AG10803 (cell line): ENCODE measurements at regions not wholly inside any gene's neighbourhood (a gene's known extent, or its start where the extent isn't known, plus 50 kb on each side); places are given as distances from the start of the nearest gene placed in this dataset.

ENCODE experiments used
- DNase-seq: peaks from one replicate; pipeline ENCODE4 v3.0.0; 2010; ENCODE audit warnings: low read depth
- H3K4me3 ChIP-seq: 2 replicates; pipeline ENCODE4 v1.5.1; 2011; ENCODE audit warnings: mild to moderate bottlenecking, low read length, control low read depth
- TF ChIP-seq, protein P1 (sequence below): conservative IDR thresholded peaks from 2 replicates; pipeline ENCODE4 v1.5.1; 2011; ENCODE audit warnings: mild to moderate bottlenecking, low read length, control low read depth, inconsistent platforms

DNA sequence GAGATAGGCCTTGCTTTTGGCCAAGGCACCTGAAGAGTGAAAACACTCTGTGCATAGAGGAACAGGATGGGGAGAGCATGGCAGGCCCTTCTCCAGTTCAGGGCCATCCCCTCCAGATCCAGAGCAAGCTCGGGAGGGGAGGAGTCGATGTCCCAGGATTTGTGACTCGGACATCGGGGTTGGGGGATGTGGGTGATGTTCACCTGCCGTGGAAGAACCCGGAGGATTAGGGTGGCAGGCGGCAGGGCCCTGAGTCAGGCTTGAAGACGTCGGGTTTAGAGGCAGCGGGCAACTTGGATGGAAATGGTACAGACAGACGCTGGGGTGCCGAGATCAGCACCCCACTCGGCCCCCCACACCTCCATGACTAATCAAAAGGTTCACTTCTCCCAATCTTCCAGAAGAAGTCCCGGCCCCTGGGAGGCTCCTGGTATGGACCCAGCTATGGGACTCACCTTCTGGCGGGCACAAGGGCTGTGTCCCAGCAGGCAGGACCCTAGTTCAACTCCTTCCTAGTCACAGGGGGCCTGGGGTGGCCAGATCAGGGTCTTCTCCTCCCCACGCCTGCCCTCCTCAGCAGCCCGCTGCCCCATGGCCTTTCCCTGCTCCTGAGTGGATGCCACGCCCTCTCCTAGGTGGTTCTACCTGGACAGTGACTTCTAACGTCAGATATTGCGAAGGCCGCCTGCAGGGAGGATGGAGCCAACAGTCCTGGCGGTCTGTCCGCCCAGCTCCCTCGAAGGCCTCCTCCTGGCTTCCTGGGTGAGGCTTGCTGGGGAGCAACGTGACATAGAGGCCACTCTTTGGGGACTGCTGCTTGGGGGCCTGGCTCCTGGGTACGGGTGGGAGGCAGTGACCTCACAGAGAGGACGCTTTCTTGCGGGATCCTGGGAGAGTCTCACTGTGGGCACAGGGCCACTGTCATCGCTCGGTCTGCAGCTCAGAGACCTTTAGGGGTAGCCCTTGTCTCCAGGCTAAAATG is 792.5 kb downstream of the BRD1 start:
- no peak for DNase-seq
- TF ChIP-seq, protein P1, sequence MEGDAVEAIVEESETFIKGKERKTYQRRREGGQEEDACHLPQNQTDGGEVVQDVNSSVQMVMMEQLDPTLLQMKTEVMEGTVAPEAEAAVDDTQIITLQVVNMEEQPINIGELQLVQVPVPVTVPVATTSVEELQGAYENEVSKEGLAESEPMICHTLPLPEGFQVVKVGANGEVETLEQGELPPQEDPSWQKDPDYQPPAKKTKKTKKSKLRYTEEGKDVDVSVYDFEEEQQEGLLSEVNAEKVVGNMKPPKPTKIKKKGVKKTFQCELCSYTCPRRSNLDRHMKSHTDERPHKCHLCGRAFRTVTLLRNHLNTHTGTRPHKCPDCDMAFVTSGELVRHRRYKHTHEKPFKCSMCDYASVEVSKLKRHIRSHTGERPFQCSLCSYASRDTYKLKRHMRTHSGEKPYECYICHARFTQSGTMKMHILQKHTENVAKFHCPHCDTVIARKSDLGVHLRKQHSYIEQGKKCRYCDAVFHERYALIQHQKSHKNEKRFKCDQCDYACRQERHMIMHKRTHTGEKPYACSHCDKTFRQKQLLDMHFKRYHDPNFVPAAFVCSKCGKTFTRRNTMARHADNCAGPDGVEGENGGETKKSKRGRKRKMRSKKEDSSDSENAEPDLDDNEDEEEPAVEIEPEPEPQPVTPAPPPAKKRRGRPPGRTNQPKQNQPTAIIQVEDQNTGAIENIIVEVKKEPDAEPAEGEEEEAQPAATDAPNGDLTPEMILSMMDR: no peak
- no peak overlapping the region for H3K4me3 ChIP-seq

DNA sequence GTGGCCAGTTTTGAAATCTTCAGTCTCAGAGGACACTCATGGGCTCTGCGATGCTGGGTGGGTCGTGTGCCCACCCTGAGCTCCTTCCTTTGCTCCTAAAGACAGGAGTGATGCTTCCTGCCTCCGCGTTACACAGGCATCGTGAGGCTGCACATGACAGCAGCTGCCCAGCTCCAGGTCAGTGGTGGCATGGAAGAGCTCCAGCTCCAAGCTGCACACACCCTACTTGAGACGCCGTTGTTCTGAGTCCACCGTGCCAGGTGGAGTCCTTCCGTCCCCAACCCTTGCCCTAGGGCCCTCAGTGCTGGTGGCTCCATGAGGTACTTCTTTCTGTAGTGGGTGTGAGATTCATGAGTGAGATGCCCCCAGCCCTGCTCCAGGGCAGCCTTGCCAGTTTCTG is 794.1 kb downstream of the BRD1 start:
- H3K4me3 ChIP-seq: no peak overlapping the region
- DNase-seq: no peak
- TF ChIP-seq, protein P1: no peak

DNA sequence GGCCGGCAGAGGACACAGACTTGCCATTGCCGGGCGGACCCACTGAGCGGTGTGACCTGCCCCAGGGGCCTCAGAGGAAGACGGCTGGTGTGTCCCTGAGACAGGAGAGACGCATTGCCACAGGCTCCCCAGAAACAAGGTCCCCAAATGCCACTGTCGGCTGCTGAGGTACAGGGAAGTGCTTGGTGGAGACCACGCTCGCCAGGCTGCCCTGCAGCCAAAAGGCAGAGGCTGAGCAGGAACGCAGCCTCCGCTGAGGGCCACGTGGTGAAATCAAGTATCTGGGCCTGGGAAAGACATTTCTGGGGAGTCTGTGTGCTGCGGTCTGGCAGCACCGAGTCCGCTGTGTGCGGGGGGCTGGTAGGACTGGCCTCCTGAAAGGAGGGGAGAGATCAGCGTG is 794.9 kb downstream of the BRD1 start:
- no peak overlapping the region for H3K4me3 ChIP-seq
- no peak for DNase-seq
- TF ChIP-seq, protein P1: no peak

DNA sequence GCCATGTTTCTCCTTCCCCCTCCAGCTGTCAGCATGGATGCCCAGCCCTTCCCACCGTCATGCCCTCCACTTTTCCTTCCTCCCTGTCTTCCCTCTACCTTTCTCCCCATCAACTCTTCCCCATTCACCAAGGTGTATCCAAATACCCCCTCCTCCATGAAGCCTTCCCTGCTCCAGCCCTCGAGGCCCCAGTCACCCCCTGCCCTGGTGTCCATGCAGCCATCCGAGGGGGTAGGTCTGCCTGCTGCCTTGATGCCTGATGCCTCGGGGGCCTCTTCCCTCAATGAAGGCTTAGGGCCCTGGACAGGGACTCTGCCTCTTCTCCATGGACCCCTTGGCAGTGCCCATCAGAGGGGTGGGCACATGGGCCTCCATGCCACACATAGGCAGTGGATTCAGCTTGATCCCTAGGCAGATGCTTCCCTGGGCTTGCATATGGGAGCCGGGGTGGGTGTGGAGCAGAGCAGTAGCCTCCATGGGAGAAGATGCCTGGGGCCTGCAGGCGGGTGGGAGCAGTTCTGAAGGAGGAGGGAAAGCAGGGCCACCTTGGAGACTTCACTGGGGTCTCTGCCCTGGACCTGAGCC is 795.8 kb downstream of the BRD1 start:
- H3K4me3 ChIP-seq: no peak overlapping the region
- TF ChIP-seq, protein P1: no peak
- no peak for DNase-seq

DNA sequence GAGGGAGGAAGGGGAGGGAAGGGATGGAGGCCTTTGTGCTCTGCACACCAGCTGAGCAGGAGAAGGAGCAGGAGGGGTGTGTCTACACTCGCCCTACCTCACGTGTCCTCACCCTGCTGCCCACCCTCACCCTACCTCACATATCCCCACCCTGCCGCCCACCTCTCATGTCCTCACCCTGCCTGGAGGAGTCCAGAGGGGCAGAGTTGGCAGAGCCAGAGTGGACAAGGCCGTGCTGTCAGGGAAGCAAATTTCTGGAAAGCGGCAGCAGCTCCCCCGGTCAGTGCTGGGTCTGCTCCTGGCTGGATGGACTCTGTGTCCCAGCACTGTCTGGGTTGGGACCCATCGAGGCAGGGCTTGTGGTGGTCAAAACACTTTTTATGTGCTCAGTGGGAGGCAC is 799.6 kb downstream of the BRD1 start:
- H3K4me3 ChIP-seq: no peak overlapping the region
- TF ChIP-seq, protein P1: no peak
- DNase-seq: no peak

DNA sequence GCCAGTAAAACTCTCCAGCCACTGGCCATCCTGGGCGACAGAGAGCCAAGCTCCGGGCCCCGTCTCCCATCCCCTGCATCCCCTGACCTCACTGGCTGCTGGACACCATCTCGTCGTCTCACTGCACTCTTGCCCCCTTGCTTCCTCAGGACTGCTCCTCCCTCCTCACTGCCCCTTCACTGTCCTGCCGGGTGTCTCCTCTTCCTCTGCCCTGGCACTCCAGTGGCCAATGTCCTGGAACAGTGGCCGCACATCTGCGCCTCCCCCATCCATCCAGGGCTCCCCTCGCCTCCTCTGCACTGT is 800.4 kb downstream of the BRD1 start:
- no peak for DNase-seq
- H3K4me3 ChIP-seq: no peak overlapping the region
- TF ChIP-seq, protein P1: no peak
